ENCODE measurements at regions not wholly inside any gene's neighbourhood (a gene's known extent, or its start where the extent isn't known, plus 50 kb on each side); places are given as distances from the start of the nearest gene placed in this dataset.

DNA sequence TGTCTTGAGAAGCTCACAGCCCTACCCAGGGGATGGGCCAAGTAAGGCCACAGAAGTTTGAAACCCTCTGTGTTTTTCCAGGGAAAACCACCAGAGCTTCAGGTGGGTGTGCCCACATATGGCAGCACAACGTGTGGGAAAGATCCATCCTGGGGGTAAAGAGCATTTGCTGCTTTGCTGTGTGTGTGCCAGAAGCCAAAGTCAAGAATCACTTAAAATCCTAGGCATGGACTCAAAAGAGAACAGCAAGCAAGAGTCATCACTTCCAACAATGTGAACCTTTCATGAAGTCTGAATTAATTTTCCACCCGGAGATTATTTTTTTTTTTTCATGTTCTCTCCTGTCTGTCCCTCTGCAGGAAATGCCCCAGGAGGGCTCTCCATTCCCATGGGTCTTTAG, 308.2 kb upstream of the SGK1 start:
- no peak overlapping the region for H2AFZ ChIP-seq (ENCODE audit: low read length)
- H3K9me2 ChIP-seq (replicated peaks; ENCODE audit: insufficient read depth, low read length), result no peaks in the 10 kb centered on the region
- H3K4me2 ChIP-seq (ENCODE audit: low read depth, low read length), result no peak overlapping the region

DNA sequence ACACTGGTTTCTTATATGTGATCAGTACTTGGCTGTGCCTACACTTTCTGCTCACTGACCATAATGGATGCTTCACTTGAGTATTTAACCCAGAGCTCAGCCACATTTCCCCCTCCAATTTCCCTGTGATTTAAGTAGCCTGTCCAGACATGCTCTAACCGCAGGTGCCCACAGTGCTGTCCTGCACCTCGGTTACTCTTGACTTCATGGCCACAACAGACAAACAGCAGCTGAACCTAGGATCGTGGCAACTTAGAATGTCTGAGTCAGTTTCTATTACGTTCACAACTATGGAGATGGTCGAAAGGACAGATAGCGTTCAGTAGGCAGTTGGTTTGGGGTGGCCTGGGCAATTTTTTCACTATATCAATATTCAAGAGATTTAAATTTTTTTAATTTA, 306.9 kb upstream of the SGK1 start:
- no peak for TF ChIP-seq EZH2 (optimal IDR thresholded peaks at IDR 0.05; ENCODE audit: low read depth, low read length)
- TF ChIP-seq EZH2phosphoT487 (IDR thresholded peaks at IDR 0.05; ENCODE audit: low read length), result no peak
- TF ChIP-seq, protein P1, sequence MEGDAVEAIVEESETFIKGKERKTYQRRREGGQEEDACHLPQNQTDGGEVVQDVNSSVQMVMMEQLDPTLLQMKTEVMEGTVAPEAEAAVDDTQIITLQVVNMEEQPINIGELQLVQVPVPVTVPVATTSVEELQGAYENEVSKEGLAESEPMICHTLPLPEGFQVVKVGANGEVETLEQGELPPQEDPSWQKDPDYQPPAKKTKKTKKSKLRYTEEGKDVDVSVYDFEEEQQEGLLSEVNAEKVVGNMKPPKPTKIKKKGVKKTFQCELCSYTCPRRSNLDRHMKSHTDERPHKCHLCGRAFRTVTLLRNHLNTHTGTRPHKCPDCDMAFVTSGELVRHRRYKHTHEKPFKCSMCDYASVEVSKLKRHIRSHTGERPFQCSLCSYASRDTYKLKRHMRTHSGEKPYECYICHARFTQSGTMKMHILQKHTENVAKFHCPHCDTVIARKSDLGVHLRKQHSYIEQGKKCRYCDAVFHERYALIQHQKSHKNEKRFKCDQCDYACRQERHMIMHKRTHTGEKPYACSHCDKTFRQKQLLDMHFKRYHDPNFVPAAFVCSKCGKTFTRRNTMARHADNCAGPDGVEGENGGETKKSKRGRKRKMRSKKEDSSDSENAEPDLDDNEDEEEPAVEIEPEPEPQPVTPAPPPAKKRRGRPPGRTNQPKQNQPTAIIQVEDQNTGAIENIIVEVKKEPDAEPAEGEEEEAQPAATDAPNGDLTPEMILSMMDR (IDR thresholded peaks at IDR 0.05; ENCODE audit: low read length), result no peak
- Histone ChIP-seq H3K27me3 (replicated peaks; ENCODE audit: insufficient read depth, low read length) (no peaks in the 10 kb centered on the region), H2AFZ (ENCODE audit: low read length) (no peak overlapping the region), H3K9ac (ENCODE audit: low read length) (no peak overlapping the region), H3K79me2 (ENCODE audit: low read length) (no peaks in the 10 kb centered on the region), H3K4me3 (ENCODE audit: low read length) (no peak overlapping the region), H3K36me3 (replicated peaks; ENCODE audit: insufficient read depth, low read length) (no peaks in the 10 kb centered on the region), H3K27ac (ENCODE audit: low read length) (no peak overlapping the region), H3K9me3 (replicated peaks; ENCODE audit: insufficient read depth, low read length) (no peaks in the 10 kb centered on the region), H3F3A (ENCODE audit: insufficient read depth, low read length) (no peaks in the 10 kb centered on the region), H3K9me2 (replicated peaks; ENCODE audit: insufficient read depth, low read length) (no peaks in the 10 kb centered on the region), H3K4me2 (ENCODE audit: low read depth, low read length) (no peak overlapping the region), H4K20me1 (ENCODE audit: insufficient read depth, low read length) (no peaks in the 10 kb centered on the region), H3K4me1 (ENCODE audit: low read length) (peaks cover 9% of the 10 kb centered on the region)
- no peak for DNase-seq

More for the DNA sequence above, 308.2 kb upstream of the SGK1 start:
- H3K79me2 ChIP-seq (ENCODE audit: low read length), result no peaks in the 10 kb centered on the region
- DNase-seq, result no peak
- H3K4me3 ChIP-seq (ENCODE audit: low read length), result no peak overlapping the region
- no peaks in the 10 kb centered on the region for H4K20me1 ChIP-seq (ENCODE audit: insufficient read depth, low read length)
- H3K4me1 ChIP-seq (ENCODE audit: low read length), result peaks cover 13% of the 10 kb centered on the region
- no peak overlapping the region for H3K27ac ChIP-seq (ENCODE audit: low read length)
- no peak overlapping the region for H3K9ac ChIP-seq (ENCODE audit: low read length)
- 0 out of 2 replicates have a peak, but pooled peaks cover 4% of the 10 kb centered on the region for H3F3A ChIP-seq (ENCODE audit: insufficient read depth, low read length)
- H3K9me3 ChIP-seq (replicated peaks; ENCODE audit: insufficient read depth, low read length), result no peaks in the 10 kb centered on the region
- no peaks in the 10 kb centered on the region for H3K27me3 ChIP-seq (replicated peaks; ENCODE audit: insufficient read depth, low read length)
- TF ChIP-seq, protein P1 (IDR thresholded peaks at IDR 0.05; ENCODE audit: low read length), result no peak
- TF ChIP-seq EZH2phosphoT487 (IDR thresholded peaks at IDR 0.05; ENCODE audit: low read length) (no peak), EZH2 (optimal IDR thresholded peaks at IDR 0.05; ENCODE audit: low read depth, low read length) (no peak)
- H3K36me3 ChIP-seq (replicated peaks; ENCODE audit: insufficient read depth, low read length), result no peaks in the 10 kb centered on the region

DNA sequence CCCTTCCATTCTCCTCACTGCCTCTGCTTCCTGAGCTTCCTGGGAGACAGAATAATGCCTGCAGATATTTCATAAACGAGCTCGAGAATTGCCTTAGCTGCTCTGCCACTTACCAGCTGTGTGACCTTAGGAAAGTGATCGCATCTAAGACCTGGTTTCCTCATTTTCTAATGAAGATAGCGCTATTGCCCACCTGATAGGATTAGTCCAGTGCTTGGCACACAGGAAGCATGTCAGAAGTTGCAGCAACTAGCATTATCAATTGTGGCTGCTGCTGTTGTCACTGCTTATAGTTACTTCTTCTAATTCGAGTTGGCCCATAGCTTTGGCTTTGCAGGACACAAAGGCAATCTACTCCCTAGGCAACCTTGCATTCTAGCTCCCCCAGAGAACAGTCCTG, 305.5 kb upstream of the SGK1 start:
- Histone ChIP-seq H2AFZ (ENCODE audit: low read length) (no peak overlapping the region), H3F3A (ENCODE audit: insufficient read depth, low read length) (no peaks in the 10 kb centered on the region), H3K27me3 (replicated peaks; ENCODE audit: insufficient read depth, low read length) (no peaks in the 10 kb centered on the region), H3K36me3 (replicated peaks; ENCODE audit: insufficient read depth, low read length) (no peaks in the 10 kb centered on the region), H3K4me2 (ENCODE audit: low read depth, low read length) (no peak overlapping the region), H3K9me3 (replicated peaks; ENCODE audit: insufficient read depth, low read length) (no peaks in the 10 kb centered on the region), H3K4me3 (ENCODE audit: low read length) (no peak overlapping the region), H3K27ac (ENCODE audit: low read length) (no peak overlapping the region), H3K9me2 (replicated peaks; ENCODE audit: insufficient read depth, low read length) (no peaks in the 10 kb centered on the region), H3K79me2 (ENCODE audit: low read length) (no peaks in the 10 kb centered on the region), H4K20me1 (ENCODE audit: insufficient read depth, low read length) (no peaks in the 10 kb centered on the region), H3K4me1 (ENCODE audit: low read length) (peaks cover 18% of the 10 kb centered on the region), H3K9ac (ENCODE audit: low read length) (no peak overlapping the region)
- no peak for DNase-seq
- TF ChIP-seq EZH2 (optimal IDR thresholded peaks at IDR 0.05; ENCODE audit: low read depth, low read length) (no peak), EZH2phosphoT487 (IDR thresholded peaks at IDR 0.05; ENCODE audit: low read length) (no peak)
- TF ChIP-seq, protein P1 (IDR thresholded peaks at IDR 0.05; ENCODE audit: low read length), result no peak
